Fibroblast of pulmonary artery (primary cell): ENCODE measurements at regions not wholly inside any gene's neighbourhood (a gene's known extent, or its start where the extent isn't known, plus 50 kb on each side); places are given as distances from the start of the nearest gene placed in this dataset.

Source experiments
- DNase-seq: peaks from one replicate; pipeline ENCODE4 v3.0.0-alpha.2; 2010; ENCODE audit warnings: low read depth
- H3K4me3 ChIP-seq: replicated peaks from 2 replicates; pipeline ENCODE4 v1.5.1; 2011; ENCODE audit warnings: low read depth, mild to moderate bottlenecking, control low read depth, low read length, moderate library complexity
- TF ChIP-seq, protein P1 (sequence below): IDR thresholded peaks from 2 replicates; pipeline ENCODE4 v1.5.1; 2011; ENCODE audit warnings: mild to moderate bottlenecking, control low read depth, low read length, inconsistent platforms; ENCODE audit errors: missing control alignments

DNA sequence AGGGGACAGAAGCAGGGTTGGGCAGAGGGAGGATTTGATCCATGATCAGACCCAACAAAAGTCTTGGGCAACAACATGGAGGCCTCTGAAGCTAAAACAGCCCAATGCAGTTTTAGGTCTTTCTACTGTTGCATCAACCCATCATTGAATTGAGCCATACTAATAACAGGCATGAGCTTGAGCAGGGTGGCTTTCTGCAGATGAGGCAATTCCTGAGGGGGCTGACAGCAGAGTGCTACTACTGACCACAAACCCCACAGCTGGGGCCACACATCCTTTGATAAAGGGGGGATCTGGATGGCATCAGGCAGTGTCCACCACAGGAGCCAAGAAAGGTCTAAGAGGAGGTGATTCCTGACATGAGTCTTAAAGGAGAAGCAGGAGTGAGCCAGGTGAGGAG, 517.0 kb upstream of the PPP2R3A start:
- TF ChIP-seq, protein P1, sequence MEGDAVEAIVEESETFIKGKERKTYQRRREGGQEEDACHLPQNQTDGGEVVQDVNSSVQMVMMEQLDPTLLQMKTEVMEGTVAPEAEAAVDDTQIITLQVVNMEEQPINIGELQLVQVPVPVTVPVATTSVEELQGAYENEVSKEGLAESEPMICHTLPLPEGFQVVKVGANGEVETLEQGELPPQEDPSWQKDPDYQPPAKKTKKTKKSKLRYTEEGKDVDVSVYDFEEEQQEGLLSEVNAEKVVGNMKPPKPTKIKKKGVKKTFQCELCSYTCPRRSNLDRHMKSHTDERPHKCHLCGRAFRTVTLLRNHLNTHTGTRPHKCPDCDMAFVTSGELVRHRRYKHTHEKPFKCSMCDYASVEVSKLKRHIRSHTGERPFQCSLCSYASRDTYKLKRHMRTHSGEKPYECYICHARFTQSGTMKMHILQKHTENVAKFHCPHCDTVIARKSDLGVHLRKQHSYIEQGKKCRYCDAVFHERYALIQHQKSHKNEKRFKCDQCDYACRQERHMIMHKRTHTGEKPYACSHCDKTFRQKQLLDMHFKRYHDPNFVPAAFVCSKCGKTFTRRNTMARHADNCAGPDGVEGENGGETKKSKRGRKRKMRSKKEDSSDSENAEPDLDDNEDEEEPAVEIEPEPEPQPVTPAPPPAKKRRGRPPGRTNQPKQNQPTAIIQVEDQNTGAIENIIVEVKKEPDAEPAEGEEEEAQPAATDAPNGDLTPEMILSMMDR, result no peak
- no peak for DNase-seq
- no peak overlapping the region for H3K4me3 ChIP-seq

DNA sequence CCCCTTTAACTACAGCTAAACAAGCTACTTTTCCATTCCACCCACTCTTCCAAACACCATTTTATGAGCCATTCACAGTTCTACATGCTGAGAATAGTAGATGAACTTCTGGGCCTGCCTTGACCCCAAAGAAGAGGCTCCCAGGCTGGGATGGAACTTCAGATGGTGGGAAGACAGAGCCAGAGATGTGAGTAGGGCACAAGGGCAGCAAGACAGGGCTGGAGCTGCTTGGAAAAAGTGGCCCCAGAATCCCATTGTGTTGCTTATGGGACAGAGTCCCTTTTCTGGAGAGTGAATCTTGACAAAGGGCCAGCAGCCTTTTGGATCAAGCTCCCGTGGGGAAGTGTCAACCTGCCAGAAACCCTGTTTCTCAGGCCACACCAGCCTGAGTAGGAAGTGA, 516.5 kb upstream of the PPP2R3A start:
- no peak for DNase-seq
- no peak overlapping the region for H3K4me3 ChIP-seq
- TF ChIP-seq, protein P1, result no peak

- DNase-seq, result no peak
- H3K4me3 ChIP-seq, result no peak overlapping the region
- TF ChIP-seq, protein P1, result no peak
Measured at GRCh38 chr3:135451037-135451785, 514.3 kb upstream of the PPP2R3A start.

GRCh38 chr3:135452881-135453280, 512.6 kb upstream of the PPP2R3A start:
- H3K4me3 ChIP-seq, result no peak overlapping the region
- no peak for DNase-seq
- TF ChIP-seq, protein P1, result no peak

DNA sequence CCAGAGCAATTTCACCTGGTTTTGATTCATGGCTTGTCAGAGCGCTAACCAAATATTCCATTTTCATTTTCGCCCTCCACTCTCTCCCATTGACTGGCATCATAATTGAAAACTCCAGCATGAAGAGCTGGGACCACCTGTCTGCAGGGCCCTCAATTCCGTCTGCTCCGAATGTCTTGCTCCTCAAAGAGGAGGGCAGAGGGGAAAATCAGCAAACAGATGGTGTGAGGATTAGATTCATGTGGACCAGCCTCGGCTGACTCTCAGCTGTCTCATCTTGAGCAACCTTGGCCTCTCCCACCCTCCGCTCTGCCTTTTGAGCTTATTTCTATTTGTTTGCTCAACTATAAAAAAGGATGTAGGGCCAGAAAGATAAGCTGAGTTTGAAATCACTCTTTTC, 512.2 kb upstream of the PPP2R3A start:
- H3K4me3 ChIP-seq, result no peak overlapping the region
- no peak for DNase-seq
- TF ChIP-seq, protein P1, result no peak

- no peak overlapping the region for H3K4me3 ChIP-seq
- TF ChIP-seq, protein P1, result no peak
- no peak for DNase-seq
Measured at GRCh38 chr3:135454890-135455289, 510.6 kb upstream of the PPP2R3A start.

GRCh38 chr3:135456108-135456790, 509.3 kb upstream of the PPP2R3A start:
- TF ChIP-seq, protein P1, result no peak
- no peak for DNase-seq
- no peak overlapping the region for H3K4me3 ChIP-seq
